GM23338 (cell line): ENCODE measurements at regions not wholly inside any gene's neighbourhood (a gene's known extent, or its start where the extent isn't known, plus 50 kb on each side); places are given as distances from the start of the nearest gene placed in this dataset.

Source experiments
- ATAC-seq: fragments of 200-7000 bp; cut with Tn5 transposase; 3 replicates; pipeline ENCODE4 v1.9.1; 2020
- DNase-seq: peaks from one replicate; pipeline ENCODE4 v3.0.0-alpha.2; 2015; ENCODE audit warnings: low spot score
- H2AFZ ChIP-seq: fragments of 200-600 bp; sonication (generic); 2 replicates; pipeline ENCODE4 v1.8.0; 2016; ENCODE audit warnings: antibody characterized with exemption, mild to moderate bottlenecking, moderate library complexity
- H3F3A ChIP-seq: fragments of 200-600 bp; sonication (generic); replicated peaks from 2 replicates; pipeline ENCODE4 v1.8.0; 2017; ENCODE audit warnings: antibody characterized with exemption, mixed run types, low read depth
- H3K27ac ChIP-seq: fragments of 200-600 bp; sonication (generic); 2 replicates; pipeline ENCODE4 v1.6.1; 2016; ENCODE audit warnings: low read depth
- H3K27me3 ChIP-seq: fragments of 200-600 bp; sonication (generic); 2 replicates; pipeline ENCODE4 v1.8.0; 2016; ENCODE audit warnings: mild to moderate bottlenecking, mixed run types, moderate library complexity; ENCODE audit not compliant: insufficient read depth
- H3K36me3 ChIP-seq: fragments of 200-600 bp; sonication (generic); 2 replicates; pipeline ENCODE4 v1.8.0; 2016; ENCODE audit warnings: mild to moderate bottlenecking; ENCODE audit not compliant: insufficient read depth
- H3K4me1 ChIP-seq: fragments of 200-600 bp; sonication (generic); 2 replicates; pipeline ENCODE4 v1.8.0; 2016; ENCODE audit warnings: mild to moderate bottlenecking, moderate library complexity; ENCODE audit not compliant: insufficient read depth
- H3K4me2 ChIP-seq: fragments of 200-600 bp; sonication (generic); 2 replicates; pipeline ENCODE4 v1.7.1; 2017; ENCODE audit warnings: mixed run types
- H3K4me3 ChIP-seq: fragments of 200-600 bp; sonication (generic); 2 replicates; pipeline ENCODE4 v1.6.1; 2016; ENCODE audit warnings: mixed run types
- H3K79me2 ChIP-seq: fragments of 200-600 bp; sonication (generic); replicated peaks from 2 replicates; pipeline ENCODE4 v1.8.0; 2017; ENCODE audit warnings: mild to moderate bottlenecking; ENCODE audit not compliant: insufficient read depth
- H3K9me2 ChIP-seq: fragments of 200-600 bp; sonication (generic); 2 replicates; pipeline ENCODE4 v1.8.0; 2017; ENCODE audit not compliant: insufficient read depth
- H4K20me1 ChIP-seq: fragments of 200-600 bp; sonication (generic); replicated peaks from 2 replicates; pipeline ENCODE4 v1.8.0; 2017; ENCODE audit warnings: mild to moderate bottlenecking; ENCODE audit not compliant: insufficient read depth
- H3K27ac Mint-ChIP-seq: 2 replicates; pipeline ENCODE4 v1.8.0; 2020; ENCODE audit warnings: inconsistent platforms, mild to moderate bottlenecking, moderate library complexity, mixed read lengths
- H3K27me3 Mint-ChIP-seq: 3 replicates; pipeline ENCODE4 v1.8.0; 2022; ENCODE audit warnings: low read depth, mild to moderate bottlenecking, moderate library complexity, mixed read lengths, inconsistent platforms; ENCODE audit not compliant: insufficient read depth, poor library complexity
- H3K36me3 Mint-ChIP-seq: 3 replicates; pipeline ENCODE4 v1.8.0; 2021; ENCODE audit warnings: low read depth, mild to moderate bottlenecking, inconsistent platforms, moderate library complexity, mixed read lengths
- H3K4me1 Mint-ChIP-seq: 3 replicates; pipeline ENCODE4 v1.8.0; 2020; ENCODE audit warnings: mild to moderate bottlenecking, inconsistent platforms, mixed read lengths
- H3K4me3 Mint-ChIP-seq: 3 replicates; pipeline ENCODE4 v1.8.0; 2021; ENCODE audit warnings: moderate library complexity, mild to moderate bottlenecking, inconsistent platforms, mixed read lengths
- H3K9me3 Mint-ChIP-seq: 3 replicates; pipeline ENCODE4 v1.8.0; 2020; ENCODE audit warnings: moderate library complexity, mild to moderate bottlenecking, inconsistent platforms, mixed read lengths
- CREB1 ChIP-seq: fragments of 250-450 bp; sonication (Bioruptor Pico); IDR thresholded peaks from 2 replicates; pipeline ENCODE4 v1.5.0; 2020; ENCODE audit warnings: low read depth, mild to moderate bottlenecking, moderate library complexity
- ETS1 ChIP-seq: IDR thresholded peaks from 2 replicates; pipeline ENCODE4 v1.6.1; 2016; ENCODE audit warnings: antibody characterized with exemption
- EZH2 ChIP-seq: fragments of 200-600 bp; sonication (generic); IDR thresholded peaks from one replicate; pipeline ENCODE4 v1.8.0; 2017; ENCODE audit warnings: antibody characterized with exemption, mild to moderate bottlenecking, low read depth; ENCODE audit not compliant: unreplicated experiment
- POLR2AphosphoS5 ChIP-seq: IDR thresholded peaks from 2 replicates; pipeline ENCODE4 v1.6.1; 2016; ENCODE audit warnings: antibody characterized with exemption, low read depth
- ZNF114 ChIP-seq: fragments of 250-450 bp; sonication (Bioruptor Pico); IDR thresholded peaks from 2 replicates; pipeline ENCODE4 v1.5.0; 2020; ENCODE audit warnings: mild to moderate bottlenecking, moderate library complexity
- ZNF331 ChIP-seq: fragments of 250-450 bp; sonication (Bioruptor Pico); IDR thresholded peaks from 2 replicates; pipeline ENCODE4 v1.5.0; 2020; ENCODE audit warnings: low read depth, mild to moderate bottlenecking, moderate library complexity
- TF ChIP-seq, protein P1 (sequence below): IDR thresholded peaks from one replicate; pipeline ENCODE4 v1.6.1; 2018; ENCODE audit warnings: antibody characterized with exemption; ENCODE audit not compliant: unreplicated experiment
- TF ChIP-seq, protein P2 (sequence below): fragments of 250-450 bp; sonication (Bioruptor Pico); IDR thresholded peaks from 2 replicates; pipeline ENCODE4 v1.5.0; 2020; ENCODE audit warnings: mild to moderate bottlenecking, moderate library complexity

- H3K36me3 ChIP-seq, result no peaks in the 10 kb centered on the region
- H3K4me2 ChIP-seq, result no peak overlapping the region
- H2AFZ ChIP-seq, result no peak overlapping the region; the same call in 1 of the 2 replicates
- no peaks in the 10 kb centered on the region for H4K20me1 ChIP-seq
- no peaks in the 10 kb centered on the region for H3F3A ChIP-seq
- Mint-ChIP-seq H3K4me3 (no peak overlapping the region), H3K27me3 (peaks cover 4% of the 10 kb centered on the region), H3K9me3 (no peaks in the 10 kb centered on the region), H3K36me3 (no peaks in the 10 kb centered on the region), H3K4me1 (peaks cover 7% of the 10 kb centered on the region; the same call in 2 of the 3 replicates), H3K27ac (no peak overlapping the region)
- H3K4me3 ChIP-seq, result no peak overlapping the region
- no peak for TF ChIP-seq ETS1
- no peaks in the 10 kb centered on the region for H3K27me3 ChIP-seq
- no peaks in the 10 kb centered on the region for H3K9me2 ChIP-seq
- H3K27ac ChIP-seq, result no peak overlapping the region
- ATAC-seq (no peak), DNase-seq (no peak)
- H3K4me1 ChIP-seq, result peaks cover 9% of the 10 kb centered on the region; the same call in 1 of the 2 replicates
- H3K79me2 ChIP-seq, result no peaks in the 10 kb centered on the region
Measured at GRCh38 chr2:180255981-180256380, 248.9 kb upstream of the CWC22 start.

GRCh38 chr2:180254872-180255271 lies 247.8 kb upstream of the CWC22 start:
- Histone ChIP-seq H3K9me2 (no peaks in the 10 kb centered on the region), H2AFZ (no peak overlapping the region), H3K27ac (no peak overlapping the region), H3K4me1 (peaks cover 9% of the 10 kb centered on the region; the same call in 1 of the 2 replicates), H3K27me3 (no peaks in the 10 kb centered on the region), H3K4me3 (no peak overlapping the region), H3K36me3 (no peaks in the 10 kb centered on the region), H3K4me2 (no peak overlapping the region), H3K79me2 (no peaks in the 10 kb centered on the region), H4K20me1 (no peaks in the 10 kb centered on the region), H3F3A (no peaks in the 10 kb centered on the region)
- Mint-ChIP-seq H3K9me3 (no peaks in the 10 kb centered on the region), H3K27ac (no peak overlapping the region), H3K4me3 (no peak overlapping the region), H3K4me1 (peaks cover 7% of the 10 kb centered on the region; the same call in 2 of the 3 replicates), H3K36me3 (no peaks in the 10 kb centered on the region), H3K27me3 (peaks cover 4% of the 10 kb centered on the region)
- DNase-seq (no peak), ATAC-seq (no peak)
- TF ChIP-seq, protein P1, sequence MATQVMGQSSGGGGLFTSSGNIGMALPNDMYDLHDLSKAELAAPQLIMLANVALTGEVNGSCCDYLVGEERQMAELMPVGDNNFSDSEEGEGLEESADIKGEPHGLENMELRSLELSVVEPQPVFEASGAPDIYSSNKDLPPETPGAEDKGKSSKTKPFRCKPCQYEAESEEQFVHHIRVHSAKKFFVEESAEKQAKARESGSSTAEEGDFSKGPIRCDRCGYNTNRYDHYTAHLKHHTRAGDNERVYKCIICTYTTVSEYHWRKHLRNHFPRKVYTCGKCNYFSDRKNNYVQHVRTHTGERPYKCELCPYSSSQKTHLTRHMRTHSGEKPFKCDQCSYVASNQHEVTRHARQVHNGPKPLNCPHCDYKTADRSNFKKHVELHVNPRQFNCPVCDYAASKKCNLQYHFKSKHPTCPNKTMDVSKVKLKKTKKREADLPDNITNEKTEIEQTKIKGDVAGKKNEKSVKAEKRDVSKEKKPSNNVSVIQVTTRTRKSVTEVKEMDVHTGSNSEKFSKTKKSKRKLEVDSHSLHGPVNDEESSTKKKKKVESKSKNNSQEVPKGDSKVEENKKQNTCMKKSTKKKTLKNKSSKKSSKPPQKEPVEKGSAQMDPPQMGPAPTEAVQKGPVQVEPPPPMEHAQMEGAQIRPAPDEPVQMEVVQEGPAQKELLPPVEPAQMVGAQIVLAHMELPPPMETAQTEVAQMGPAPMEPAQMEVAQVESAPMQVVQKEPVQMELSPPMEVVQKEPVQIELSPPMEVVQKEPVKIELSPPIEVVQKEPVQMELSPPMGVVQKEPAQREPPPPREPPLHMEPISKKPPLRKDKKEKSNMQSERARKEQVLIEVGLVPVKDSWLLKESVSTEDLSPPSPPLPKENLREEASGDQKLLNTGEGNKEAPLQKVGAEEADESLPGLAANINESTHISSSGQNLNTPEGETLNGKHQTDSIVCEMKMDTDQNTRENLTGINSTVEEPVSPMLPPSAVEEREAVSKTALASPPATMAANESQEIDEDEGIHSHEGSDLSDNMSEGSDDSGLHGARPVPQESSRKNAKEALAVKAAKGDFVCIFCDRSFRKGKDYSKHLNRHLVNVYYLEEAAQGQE, result no peak
- TF ChIP-seq, protein P2, sequence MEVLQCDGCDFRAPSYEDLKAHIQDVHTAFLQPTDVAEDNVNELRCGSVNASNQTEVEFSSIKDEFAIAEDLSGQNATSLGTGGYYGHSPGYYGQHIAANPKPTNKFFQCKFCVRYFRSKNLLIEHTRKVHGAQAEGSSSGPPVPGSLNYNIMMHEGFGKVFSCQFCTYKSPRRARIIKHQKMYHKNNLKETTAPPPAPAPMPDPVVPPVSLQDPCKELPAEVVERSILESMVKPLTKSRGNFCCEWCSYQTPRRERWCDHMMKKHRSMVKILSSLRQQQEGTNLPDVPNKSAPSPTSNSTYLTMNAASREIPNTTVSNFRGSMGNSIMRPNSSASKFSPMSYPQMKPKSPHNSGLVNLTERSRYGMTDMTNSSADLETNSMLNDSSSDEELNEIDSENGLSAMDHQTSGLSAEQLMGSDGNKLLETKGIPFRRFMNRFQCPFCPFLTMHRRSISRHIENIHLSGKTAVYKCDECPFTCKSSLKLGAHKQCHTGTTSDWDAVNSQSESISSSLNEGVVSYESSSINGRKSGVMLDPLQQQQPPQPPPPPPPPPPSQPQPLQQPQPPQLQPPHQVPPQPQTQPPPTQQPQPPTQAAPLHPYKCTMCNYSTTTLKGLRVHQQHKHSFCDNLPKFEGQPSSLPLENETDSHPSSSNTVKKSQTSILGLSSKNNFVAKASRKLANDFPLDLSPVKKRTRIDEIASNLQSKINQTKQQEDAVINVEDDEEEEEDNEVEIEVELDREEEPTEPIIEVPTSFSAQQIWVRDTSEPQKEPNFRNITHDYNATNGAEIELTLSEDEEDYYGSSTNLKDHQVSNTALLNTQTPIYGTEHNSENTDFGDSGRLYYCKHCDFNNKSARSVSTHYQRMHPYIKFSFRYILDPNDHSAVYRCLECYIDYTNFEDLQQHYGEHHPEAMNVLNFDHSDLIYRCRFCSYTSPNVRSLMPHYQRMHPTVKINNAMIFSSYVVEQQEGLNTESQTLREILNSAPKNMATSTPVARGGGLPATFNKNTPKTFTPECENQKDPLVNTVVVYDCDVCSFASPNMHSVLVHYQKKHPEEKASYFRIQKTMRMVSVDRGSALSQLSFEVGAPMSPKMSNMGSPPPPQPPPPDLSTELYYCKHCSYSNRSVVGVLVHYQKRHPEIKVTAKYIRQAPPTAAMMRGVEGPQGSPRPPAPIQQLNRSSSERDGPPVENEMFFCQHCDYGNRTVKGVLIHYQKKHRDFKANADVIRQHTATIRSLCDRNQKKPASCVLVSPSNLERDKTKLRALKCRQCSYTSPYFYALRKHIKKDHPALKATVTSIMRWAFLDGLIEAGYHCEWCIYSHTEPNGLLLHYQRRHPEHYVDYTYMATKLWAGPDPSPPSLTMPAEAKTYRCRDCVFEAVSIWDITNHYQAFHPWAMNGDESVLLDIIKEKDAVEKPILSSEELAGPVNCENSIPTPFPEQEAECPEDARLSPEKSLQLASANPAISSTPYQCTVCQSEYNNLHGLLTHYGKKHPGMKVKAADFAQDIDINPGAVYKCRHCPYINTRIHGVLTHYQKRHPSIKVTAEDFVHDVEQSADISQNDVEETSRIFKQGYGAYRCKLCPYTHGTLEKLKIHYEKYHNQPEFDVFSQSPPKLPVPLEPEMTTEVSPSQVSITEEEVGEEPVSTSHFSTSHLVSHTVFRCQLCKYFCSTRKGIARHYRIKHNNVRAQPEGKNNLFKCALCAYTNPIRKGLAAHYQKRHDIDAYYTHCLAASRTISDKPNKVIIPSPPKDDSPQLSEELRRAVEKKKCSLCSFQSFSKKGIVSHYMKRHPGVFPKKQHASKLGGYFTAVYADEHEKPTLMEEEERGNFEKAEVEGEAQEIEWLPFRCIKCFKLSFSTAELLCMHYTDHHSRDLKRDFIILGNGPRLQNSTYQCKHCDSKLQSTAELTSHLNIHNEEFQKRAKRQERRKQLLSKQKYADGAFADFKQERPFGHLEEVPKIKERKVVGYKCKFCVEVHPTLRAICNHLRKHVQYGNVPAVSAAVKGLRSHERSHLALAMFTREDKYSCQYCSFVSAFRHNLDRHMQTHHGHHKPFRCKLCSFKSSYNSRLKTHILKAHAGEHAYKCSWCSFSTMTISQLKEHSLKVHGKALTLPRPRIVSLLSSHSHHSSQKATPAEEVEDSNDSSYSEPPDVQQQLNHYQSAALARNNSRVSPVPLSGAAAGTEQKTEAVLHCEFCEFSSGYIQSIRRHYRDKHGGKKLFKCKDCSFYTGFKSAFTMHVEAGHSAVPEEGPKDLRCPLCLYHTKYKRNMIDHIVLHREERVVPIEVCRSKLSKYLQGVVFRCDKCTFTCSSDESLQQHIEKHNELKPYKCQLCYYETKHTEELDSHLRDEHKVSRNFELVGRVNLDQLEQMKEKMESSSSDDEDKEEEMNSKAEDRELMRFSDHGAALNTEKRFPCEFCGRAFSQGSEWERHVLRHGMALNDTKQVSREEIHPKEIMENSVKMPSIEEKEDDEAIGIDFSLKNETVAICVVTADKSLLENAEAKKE, result no peak
- TF ChIP-seq ETS1, result no peak
- TF ChIP-seq CREB1 (CRISPR knock-in tag), result no peak
- TF ChIP-seq EZH2, result no peak
- TF ChIP-seq ZNF331 (CRISPR knock-in tag), result no peak
- no peak for TF ChIP-seq ZNF114 (CRISPR knock-in tag)
- no peak for TF ChIP-seq POLR2AphosphoS5
